ENCODE measurements at regions not wholly inside any gene's neighbourhood (a gene's known extent, or its start where the extent isn't known, plus 50 kb on each side); places are given as distances from the start of the nearest gene placed in this dataset.

GRCh38 chr6:40907198-40907701 is 131.8 kb downstream of the UNC5CL start:
- H3K27me3 ChIP-seq, result no peaks in the 10 kb centered on the region
- H3K27ac ChIP-seq, result peak overlapping the region; percentile 41 to 57
- no peaks in the 10 kb centered on the region for H3K9me3 ChIP-seq
- no peak overlapping the region for H3K4me3 ChIP-seq
- H3K4me1 ChIP-seq, result peaks cover 0 to 7% of the 10 kb centered on the region in 2 donors
- H3K36me3 ChIP-seq, result no peaks in the 10 kb centered on the region
- DNase-seq (ENCODE audit: low spot score in 2 of 2), result peak; percentile 79 to 93
- intact Hi-C loops (cut with DNase I; ENCODE audit: low total_unique reads), result no loop called here
- TF ChIP-seq POLR2A (IDR thresholded peaks at IDR 0.05), result no peak
- peak in 1 of 3 donors; percentile 45 for TF ChIP-seq POLR2AphosphoS5 (IDR thresholded peaks at IDR 0.05)

- Histone ChIP-seq H3K27ac (peak overlapping the region; percentile 41 to 57), H3K36me3 (no peaks in the 10 kb centered on the region), H3K9me3 (no peaks in the 10 kb centered on the region), H3K27me3 (no peaks in the 10 kb centered on the region), H3K4me1 (peaks cover 0 to 7% of the 10 kb centered on the region in 2 donors), H3K4me3 (no peak overlapping the region)
- no peak for DNase-seq (ENCODE audit: low spot score in 2 of 2)
- TF ChIP-seq POLR2AphosphoS5 (IDR thresholded peaks at IDR 0.05) (no peak), POLR2A (IDR thresholded peaks at IDR 0.05) (no peak), CTCF (IDR thresholded peaks at IDR 0.05) (no peak)
- intact Hi-C loops (cut with DNase I; ENCODE audit: low total_unique reads), result no loop called here
Observed at GRCh38 chr6:40906759-40907158, 132.3 kb downstream of the UNC5CL start.

- H3K27me3 ChIP-seq, result no peaks in the 10 kb centered on the region
- H3K9me3 ChIP-seq, result no peaks in the 10 kb centered on the region
- H3K27ac ChIP-seq, result no peak overlapping the region
- H3K4me1 ChIP-seq, result peaks cover 0 to 7% of the 10 kb centered on the region in 2 donors
- H3K4me3 ChIP-seq, result no peak overlapping the region
- no peak for TF ChIP-seq POLR2AphosphoS5 (IDR thresholded peaks at IDR 0.05)
- no peak for TF ChIP-seq POLR2A (IDR thresholded peaks at IDR 0.05)
- no peak for TF ChIP-seq CTCF (IDR thresholded peaks at IDR 0.05)
- H3K36me3 ChIP-seq, result no peaks in the 10 kb centered on the region
- DNase-seq (ENCODE audit: low spot score in 2 of 2), result no peak
- intact Hi-C loops (cut with DNase I; ENCODE audit: low total_unique reads), result no loop called here
Observed at GRCh38 chr6:40904583-40905194, 134.3 kb downstream of the UNC5CL start.

GRCh38 chr6:40903456-40903855 is 135.6 kb downstream of the UNC5CL start:
- H3K9me3 ChIP-seq, result no peaks in the 10 kb centered on the region
- no peak for DNase-seq (ENCODE audit: low spot score in 2 of 2)
- intact Hi-C loops (cut with DNase I; ENCODE audit: low total_unique reads), result no loop called here
- no peaks in the 10 kb centered on the region for H3K36me3 ChIP-seq
- TF ChIP-seq CTCF (IDR thresholded peaks at IDR 0.05) (no peak), POLR2AphosphoS5 (IDR thresholded peaks at IDR 0.05) (no peak), POLR2A (IDR thresholded peaks at IDR 0.05) (no peak)
- H3K4me1 ChIP-seq, result peaks cover 0 to 7% of the 10 kb centered on the region in 2 donors
- no peak overlapping the region for H3K4me3 ChIP-seq
- H3K27ac ChIP-seq, result no peak overlapping the region
- no peaks in the 10 kb centered on the region for H3K27me3 ChIP-seq

GRCh38 chr6:40901322-40902055 is 137.5 kb downstream of the UNC5CL start:
- Histone ChIP-seq H3K27me3 (no peaks in the 10 kb centered on the region), H3K4me3 (no peak overlapping the region), H3K4me1 (no peaks in the 10 kb centered on the region), H3K27ac (no peak overlapping the region), H3K36me3 (no peaks in the 10 kb centered on the region), H3K9me3 (no peaks in the 10 kb centered on the region)
- intact Hi-C loops (cut with DNase I; ENCODE audit: low total_unique reads), result no loop called here
- TF ChIP-seq POLR2AphosphoS5 (IDR thresholded peaks at IDR 0.05), result no peak
- DNase-seq (ENCODE audit: low spot score in 2 of 2), result no peak

- Histone ChIP-seq H3K36me3 (no peaks in the 10 kb centered on the region), H3K4me3 (no peak overlapping the region), H3K27ac (no peak overlapping the region), H3K4me1 (no peaks in the 10 kb centered on the region), H3K27me3 (no peaks in the 10 kb centered on the region), H3K9me3 (no peaks in the 10 kb centered on the region)
- TF ChIP-seq CTCF (IDR thresholded peaks at IDR 0.05) (no peak), POLR2A (IDR thresholded peaks at IDR 0.05) (no peak), POLR2AphosphoS5 (IDR thresholded peaks at IDR 0.05) (no peak)
- intact Hi-C loops (cut with DNase I; ENCODE audit: low total_unique reads), result no loop called here
- DNase-seq (ENCODE audit: low spot score in 2 of 2), result no peak
Observed at GRCh38 chr6:40900791-40901190, 138.2 kb downstream of the UNC5CL start.
